K562 (cell line): ENCODE measurements at regions not wholly inside any gene's neighbourhood (a gene's known extent, or its start where the extent isn't known, plus 50 kb on each side); places are given as distances from the start of the nearest gene placed in this dataset.
"Not testable (repeated sequence)": the region's sequence is repeated elsewhere in the genome, so short reads cannot be mapped to it uniquely, and the experiment has no call there.

ENCODE experiments used
- ATAC-seq: fragments of 200-7000 bp; cut with Tn5 transposase; 3 replicates; pipeline ENCODE4 v1.9.1; 2020; ENCODE audit warnings: moderate library complexity
- BruUV-seq: library from RNA; stranded (reverse); fragments of 400-500 nt; replicated peaks from 2 replicates; lab custom pipeline; 2021; lab: Mats Ljungman, UMichigan
- CTCF ChIA-PET: fragments of 300-600 bp; formaldehyde crosslinking; extraction: SDS; loops from one replicate; lab custom pipeline; 2021; ENCODE audit warnings: low intra/inter-chr PET ratio; lab: Yijun Ruan, JAX
- POLR2A ChIA-PET: fragments of 300-600, 350-650 bp; sonication (Branson Sonifier 250); formaldehyde crosslinking; extraction: SDS; loops from one replicate; lab custom pipeline; 2021; ENCODE audit warnings: antibody characterized with exemption, inconsistent platforms; lab: Yijun Ruan, JAX
- DNase-seq, 4 experiments: peaks; one replicate each; pipeline versions ENCODE4 v3.0.0 to v3.0.0-alpha.2; 2011 to 2018; ENCODE audit warnings: low spot score in 3 of 4, mixed read lengths in 3 of 4; ENCODE audit errors: extremely low read depth in 1 of 4
- FAIRE-seq: peaks from 2 replicates; lab custom pipeline; 2011; peaks lifted over from hg19 to GRCh38; lab: Jason Lieb, UNC
- H2AFZ ChIP-seq: 2 replicates; pipeline ENCODE4 v1.6.0; 2011; ENCODE audit warnings: low read depth, low read length, control low read depth, inconsistent platforms
- H3K27ac ChIP-seq: fragments of 200-600 bp; 3 replicates; pipeline ENCODE4 v1.8.0; 2011; ENCODE audit warnings: low read depth, mild to moderate bottlenecking, control low read depth, inconsistent platforms, low read length, moderate library complexity, mixed read lengths; ENCODE audit errors: extremely low read depth
- H3K27me3 ChIP-seq, 2 experiments: fragments of 300-600 bp in 1 of 2; 2 replicates in 1 of 2; 3 replicates in 1 of 2; pipeline versions ENCODE4 v1.6.0 to v1.8.0; 2011; ENCODE audit warnings: inconsistent platforms in 2 of 2, low read length in 2 of 2, mild to moderate bottlenecking in 1 of 2, mixed read lengths in 1 of 2, moderate library complexity in 1 of 2; ENCODE audit not compliant: control insufficient read depth in 2 of 2, insufficient read depth in 2 of 2
- H3K36me3 ChIP-seq: fragments of 300-600 bp; 3 replicates; pipeline ENCODE4 v1.8.0; 2011; ENCODE audit warnings: mild to moderate bottlenecking, low read length, inconsistent platforms; ENCODE audit not compliant: control insufficient read depth, insufficient read depth
- H3K4me1 ChIP-seq, 2 experiments: fragments of 200-600 bp in 1 of 2; replicated peaks in 1 of 2; 2 replicates in 1 of 2; 3 replicates in 1 of 2; pipeline versions ENCODE4 v1.5.1 to v1.8.0; 2011; ENCODE audit warnings: inconsistent platforms in 2 of 2, low read length in 2 of 2, mild to moderate bottlenecking in 1 of 2, mixed read lengths in 1 of 2, moderate library complexity in 1 of 2; ENCODE audit not compliant: control insufficient read depth in 2 of 2, insufficient read depth in 2 of 2
- H3K4me2 ChIP-seq: 2 replicates; pipeline ENCODE4 v1.6.1; 2011; ENCODE audit warnings: low read length, control low read depth, inconsistent platforms, mixed read lengths; ENCODE audit not compliant: insufficient read depth
- H3K4me3 ChIP-seq: fragments of 200-600 bp; sonication (generic), shearing (Covaris generic); 2 replicates; pipeline ENCODE4 v1.5.1; 2016; ENCODE audit warnings: control low read depth, inconsistent platforms
- H3K79me2 ChIP-seq: fragments of 200-600 bp; 3 replicates; pipeline ENCODE4 v1.8.0; 2011; ENCODE audit warnings: low read length, inconsistent platforms; ENCODE audit not compliant: control insufficient read depth, insufficient read depth
- H3K9ac ChIP-seq, 2 experiments: 2 replicates each; pipeline versions ENCODE4 v1.6.0 to v1.6.1; 2011; ENCODE audit warnings: low read depth in 2 of 2, low read length in 2 of 2, control low read depth in 1 of 2, inconsistent platforms in 1 of 2, mild to moderate bottlenecking in 1 of 2, mixed read lengths in 1 of 2; ENCODE audit not compliant: insufficient read depth in 1 of 2
- H3K9me1 ChIP-seq: one replicate; pipeline ENCODE4 v1.6.0; 2011; ENCODE audit warnings: inconsistent platforms, mild to moderate bottlenecking, low read length, moderate library complexity; ENCODE audit not compliant: control insufficient read depth, insufficient read depth
- H3K9me3 ChIP-seq: replicated peaks from 2 replicates; pipeline ENCODE4 v1.5.1; 2011; ENCODE audit warnings: low read depth, low read length, inconsistent platforms; ENCODE audit not compliant: control insufficient read depth, insufficient read depth
- H4K20me1 ChIP-seq: replicated peaks from 2 replicates; pipeline ENCODE4 v1.6.1; 2011; ENCODE audit warnings: low read length, inconsistent platforms, mixed read lengths; ENCODE audit not compliant: control insufficient read depth, insufficient read depth
- ARID1B ChIP-seq: fragments of 450-650 bp; IDR thresholded peaks from 2 replicates; pipeline ENCODE4 v1.6.1; 2016; ENCODE audit warnings: antibody characterized with exemption, mild to moderate bottlenecking, inconsistent platforms
- MEIS2 ChIP-seq: fragments of 450-650 bp; IDR thresholded peaks from 2 replicates; pipeline ENCODE4 v1.6.1; 2014; ENCODE audit warnings: mild to moderate bottlenecking; ENCODE audit not compliant: partially characterized antibody
- PKNOX1 ChIP-seq: fragments of 450-650 bp; IDR thresholded peaks from 2 replicates; pipeline ENCODE4 v1.6.1; 2016
- SPI1 ChIP-seq: IDR thresholded peaks from 2 replicates; pipeline ENCODE4 v1.6.1; 2011; ENCODE audit warnings: low read depth, low read length, control low read depth, borderline replicate concordance
- TCF3 ChIP-seq: sonication (generic); formaldehyde crosslinking; IDR thresholded peaks from 2 replicates; pipeline ENCODE4 v1.4.0; 2020; ENCODE audit warnings: mild to moderate bottlenecking, missing genetic modification reagents
- in situ Hi-C: fragments of 300-500 bp; cut with MboI; formaldehyde crosslinking; loops from 4 replicates; pipeline ENCODE4 v1.15.0; 2018; ENCODE audit warnings: inconsistent platforms, mixed read lengths
- intact Hi-C: fragments of 100-400 bp; cut with micrococcal nuclease; formaldehyde crosslinking; loops from 2 replicates; pipeline ENCODE4 v1.14.2; 2022

- H3K9me3 ChIP-seq, ATAC-seq, intact Hi-C loops, H3K36me3 ChIP-seq, POLR2A ChIA-PET, H3K79me2 ChIP-seq, H4K20me1 ChIP-seq, H3K27ac ChIP-seq, DNase-seq, H2AFZ ChIP-seq, H3K9me1 ChIP-seq, BruUV-seq, CTCF ChIA-PET, H3K4me2 ChIP-seq, in situ Hi-C loops, H3K9ac ChIP-seq, FAIRE-seq, H3K27me3 ChIP-seq, H3K4me1 ChIP-seq, H3K4me3 ChIP-seq: not testable (repeated sequence)
- TF ChIP-seq TCF3 (CRISPR knock-in tag) (0 out of 2 replicates have a peak, but pooled peaks have one; percentile 24), MEIS2 (peak; percentile 59), PKNOX1 (peak; percentile 39; the same call in 1 of the 2 replicates), SPI1 (0 out of 2 replicates have a peak, but pooled peaks have one; percentile 35), ARID1B (peak; percentile 36; the same call in 1 of the 2 replicates)
These were observed 50.1 kb upstream of the VSIG4 start for GRCh38 chrX:66090004-66090403.
